Neural progenitor cell (in vitro differentiated cells): ENCODE measurements at regions not wholly inside any gene's neighbourhood (a gene's known extent, or its start where the extent isn't known, plus 50 kb on each side); places are given as distances from the start of the nearest gene placed in this dataset.
"Not testable (repeated sequence)": the region's sequence is repeated elsewhere in the genome, so short reads cannot be mapped to it uniquely, and the experiment has no call there.

Experiments
- DNase-seq: peaks from one replicate; pipeline ENCODE4 v3.0.0-alpha.2; 2016; ENCODE audit warnings: low spot score
- H2AFZ ChIP-seq: fragments of 200-600 bp; sonication (generic); replicated peaks from 2 replicates; pipeline ENCODE4 v1.6.1; 2016; ENCODE audit warnings: antibody characterized with exemption
- H3F3A ChIP-seq: fragments of 200-600 bp; sonication (generic); 2 replicates; pipeline ENCODE4 v1.6.1; 2016; ENCODE audit warnings: antibody characterized with exemption, low read depth
- H3K27ac ChIP-seq: fragments of 200-600 bp; sonication (generic); 2 replicates; pipeline ENCODE4 v1.5.1; 2016; ENCODE audit warnings: mild to moderate bottlenecking
- H3K27me3 ChIP-seq: fragments of 200-600 bp; sonication (generic); 2 replicates; pipeline ENCODE4 v1.6.1; 2016; ENCODE audit warnings: mild to moderate bottlenecking, moderate library complexity
- H3K36me3 ChIP-seq: fragments of 200-600 bp; sonication (generic); 2 replicates; pipeline ENCODE4 v1.5.1; 2016
- H3K4me1 ChIP-seq: fragments of 200-600 bp; sonication (generic); 2 replicates; pipeline ENCODE4 v1.6.1; 2016; ENCODE audit warnings: mixed run types
- H3K4me2 ChIP-seq: fragments of 200-600 bp; sonication (generic); 2 replicates; pipeline ENCODE4 v1.6.1; 2016
- H3K4me3 ChIP-seq: fragments of 200-600 bp; sonication (generic); 2 replicates; pipeline ENCODE4 v1.5.1; 2016
- H3K79me2 ChIP-seq: fragments of 200-600 bp; sonication (generic); 2 replicates; pipeline ENCODE4 v1.6.1; 2016; ENCODE audit warnings: low read depth
- H3K9ac ChIP-seq: fragments of 200-600 bp; sonication (generic); 2 replicates; pipeline ENCODE4 v1.6.1; 2016
- H3K9me3 ChIP-seq: fragments of 200-600 bp; sonication (generic); 2 replicates; pipeline ENCODE4 v1.5.1; 2016; ENCODE audit warnings: low read depth
- H4K20me1 ChIP-seq: fragments of 200-600 bp; sonication (generic); 2 replicates; pipeline ENCODE4 v1.6.1; 2016; ENCODE audit warnings: low read depth
- H3K27ac Mint-ChIP-seq: 3 replicates; pipeline ENCODE4 v1.8.0; 2021; ENCODE audit warnings: mixed read lengths
- H3K27me3 Mint-ChIP-seq: 2 replicates; pipeline ENCODE4 v1.8.0; 2022; ENCODE audit warnings: low read depth, mild to moderate bottlenecking, inconsistent platforms, moderate library complexity, mixed read lengths; ENCODE audit not compliant: insufficient read depth
- H3K36me3 Mint-ChIP-seq: 3 replicates; pipeline ENCODE4 v1.8.0; 2021; ENCODE audit warnings: mixed read lengths
- H3K4me1 Mint-ChIP-seq: 3 replicates; pipeline ENCODE4 v1.8.0; 2021; ENCODE audit warnings: mixed read lengths
- H3K4me3 Mint-ChIP-seq: 3 replicates; pipeline ENCODE4 v1.8.0; 2021; ENCODE audit warnings: mild to moderate bottlenecking, moderate library complexity, mixed read lengths
- H3K9me3 Mint-ChIP-seq: 3 replicates; pipeline ENCODE4 v1.8.0; 2020; ENCODE audit warnings: mixed read lengths
- EZH2 ChIP-seq: fragments of 200-600 bp; sonication (generic); IDR thresholded peaks from 2 replicates; pipeline ENCODE4 v1.6.1; 2017; ENCODE audit warnings: antibody characterized with exemption, mild to moderate bottlenecking, moderate library complexity
- EZH2phosphoT487 ChIP-seq: fragments of 200-600 bp; sonication (generic); IDR thresholded peaks from 2 replicates; pipeline ENCODE4 v1.6.1; 2017; ENCODE audit warnings: antibody characterized with exemption
- TF ChIP-seq, protein P1 (sequence below): fragments of 200-600 bp; sonication (generic); IDR thresholded peaks from 2 replicates; pipeline ENCODE4 v1.5.1; 2017; ENCODE audit warnings: antibody characterized with exemption, mild to moderate bottlenecking

DNA sequence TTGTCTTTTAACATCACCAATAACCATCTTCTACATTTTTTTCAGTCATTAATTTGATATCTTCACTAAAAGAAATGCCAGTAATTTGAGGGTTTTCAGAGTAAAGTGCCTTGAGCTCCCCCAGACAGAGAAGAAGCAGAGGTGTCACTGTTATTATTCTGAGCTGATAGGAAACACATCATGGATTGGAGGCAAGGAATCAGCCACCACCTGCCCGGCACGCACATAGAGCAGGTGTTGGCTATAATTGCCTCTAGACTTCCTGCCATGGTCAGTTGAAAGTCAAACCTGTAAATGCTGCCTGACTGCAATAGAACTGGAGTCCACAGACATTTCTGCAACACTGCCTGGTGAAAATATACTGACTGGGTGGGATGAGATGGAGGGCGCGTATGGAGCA is 776.6 kb downstream of the UQCRFS1 start:
- TF ChIP-seq EZH2phosphoT487 (no peak), EZH2 (no peak)
- TF ChIP-seq, protein P1, sequence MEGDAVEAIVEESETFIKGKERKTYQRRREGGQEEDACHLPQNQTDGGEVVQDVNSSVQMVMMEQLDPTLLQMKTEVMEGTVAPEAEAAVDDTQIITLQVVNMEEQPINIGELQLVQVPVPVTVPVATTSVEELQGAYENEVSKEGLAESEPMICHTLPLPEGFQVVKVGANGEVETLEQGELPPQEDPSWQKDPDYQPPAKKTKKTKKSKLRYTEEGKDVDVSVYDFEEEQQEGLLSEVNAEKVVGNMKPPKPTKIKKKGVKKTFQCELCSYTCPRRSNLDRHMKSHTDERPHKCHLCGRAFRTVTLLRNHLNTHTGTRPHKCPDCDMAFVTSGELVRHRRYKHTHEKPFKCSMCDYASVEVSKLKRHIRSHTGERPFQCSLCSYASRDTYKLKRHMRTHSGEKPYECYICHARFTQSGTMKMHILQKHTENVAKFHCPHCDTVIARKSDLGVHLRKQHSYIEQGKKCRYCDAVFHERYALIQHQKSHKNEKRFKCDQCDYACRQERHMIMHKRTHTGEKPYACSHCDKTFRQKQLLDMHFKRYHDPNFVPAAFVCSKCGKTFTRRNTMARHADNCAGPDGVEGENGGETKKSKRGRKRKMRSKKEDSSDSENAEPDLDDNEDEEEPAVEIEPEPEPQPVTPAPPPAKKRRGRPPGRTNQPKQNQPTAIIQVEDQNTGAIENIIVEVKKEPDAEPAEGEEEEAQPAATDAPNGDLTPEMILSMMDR: no peak
- Mint-ChIP-seq H3K4me3 (no peak overlapping the region), H3K4me1 (no peaks in the 10 kb centered on the region), H3K9me3 (peaks cover 27% of the 10 kb centered on the region), H3K36me3 (no peaks in the 10 kb centered on the region), H3K27ac (no peak overlapping the region), H3K27me3 (peaks cover 10% of the 10 kb centered on the region)
- Histone ChIP-seq H3K4me3 (no peak overlapping the region), H3K4me1 (no peaks in the 10 kb centered on the region), H3K9ac (no peak overlapping the region), H3K4me2 (no peak overlapping the region), H3K27ac (no peak overlapping the region), H3K36me3 (no peaks in the 10 kb centered on the region), H4K20me1 (no peaks in the 10 kb centered on the region), H3K79me2 (no peaks in the 10 kb centered on the region), H2AFZ (no peak overlapping the region), H3K27me3 (no peaks in the 10 kb centered on the region), H3F3A (no peaks in the 10 kb centered on the region), H3K9me3 (no peaks in the 10 kb centered on the region)
- no peak for DNase-seq

DNA sequence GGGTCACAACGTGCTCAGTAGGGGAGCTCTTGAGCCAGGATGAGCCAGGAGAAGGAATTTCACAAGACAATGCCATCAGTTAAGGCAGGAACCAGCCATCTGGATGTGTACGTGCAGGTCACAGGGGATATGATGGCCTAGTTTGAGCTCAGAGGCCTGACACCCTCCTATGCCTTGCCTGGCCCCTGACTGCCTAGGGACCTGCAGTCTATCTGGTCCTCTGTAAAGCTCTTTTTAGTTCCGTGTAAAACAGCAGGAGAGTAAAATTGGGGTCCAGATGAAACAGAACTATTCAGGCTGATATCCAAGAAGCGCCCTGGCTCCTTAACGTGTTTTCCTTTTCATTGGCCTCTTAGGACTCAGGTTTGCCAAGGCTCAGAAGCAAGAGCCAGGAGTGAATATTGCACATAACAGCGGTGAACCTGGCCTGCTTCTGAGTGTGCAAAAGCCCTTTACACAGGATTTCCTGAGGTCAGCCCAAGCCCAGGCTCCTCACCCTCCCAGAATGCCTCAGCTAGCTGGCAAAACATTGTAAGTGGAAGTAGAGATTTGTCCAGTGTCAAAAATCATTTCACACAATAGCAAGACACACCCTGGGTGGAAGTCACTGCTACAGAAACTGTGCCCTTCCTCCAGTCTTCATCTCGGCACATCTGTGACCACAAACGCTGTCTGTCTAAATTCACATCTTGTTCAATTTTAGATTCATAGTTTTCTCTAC is 777.2 kb downstream of the UQCRFS1 start:
- Histone ChIP-seq H3K4me3 (no peak overlapping the region), H3K27ac (no peak overlapping the region), H3F3A (no peaks in the 10 kb centered on the region), H3K79me2 (no peaks in the 10 kb centered on the region), H3K9ac (no peak overlapping the region), H3K9me3 (no peaks in the 10 kb centered on the region), H3K4me1 (no peaks in the 10 kb centered on the region), H3K36me3 (no peaks in the 10 kb centered on the region), H2AFZ (no peak overlapping the region), H4K20me1 (no peaks in the 10 kb centered on the region), H3K4me2 (no peak overlapping the region), H3K27me3 (no peaks in the 10 kb centered on the region)
- Mint-ChIP-seq H3K27ac (no peak overlapping the region), H3K36me3 (no peaks in the 10 kb centered on the region), H3K4me1 (no peaks in the 10 kb centered on the region), H3K4me3 (no peak overlapping the region), H3K27me3 (peaks cover 10% of the 10 kb centered on the region), H3K9me3 (peaks cover 27% of the 10 kb centered on the region)
- no peak for DNase-seq
- TF ChIP-seq EZH2 (no peak), EZH2phosphoT487 (no peak)
- TF ChIP-seq, protein P1: no peak

DNA sequence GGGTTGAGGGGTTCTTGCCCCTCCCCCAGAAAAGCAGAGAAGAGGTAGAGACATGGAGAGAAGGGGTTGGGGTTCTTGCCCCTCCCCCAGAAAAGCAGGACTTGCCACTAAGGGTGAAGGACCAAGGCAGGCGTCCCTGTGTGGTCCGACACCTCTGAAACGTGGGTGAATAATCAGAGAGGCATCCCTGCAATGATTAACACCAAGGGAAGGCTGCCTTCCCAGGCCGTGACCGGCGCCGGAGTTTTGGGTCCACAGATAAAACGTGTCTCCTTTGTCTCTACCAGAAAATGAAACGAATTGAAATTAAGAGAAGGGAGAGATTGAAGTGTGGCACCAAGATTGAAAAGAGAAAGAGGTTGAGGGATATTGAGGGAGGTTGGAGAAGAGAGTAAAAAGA is 778.2 kb downstream of the UQCRFS1 start:
- H3K9ac ChIP-seq, H3K27ac ChIP-seq, H3F3A ChIP-seq, H3K4me3 ChIP-seq, H3K4me1 Mint-ChIP-seq, H3K4me3 Mint-ChIP-seq, H3K27me3 ChIP-seq, H3K4me1 ChIP-seq, H3K79me2 ChIP-seq, H3K36me3 Mint-ChIP-seq, H3K9me3 ChIP-seq, H2AFZ ChIP-seq, H3K27ac Mint-ChIP-seq, DNase-seq, H3K4me2 ChIP-seq, H4K20me1 ChIP-seq, H3K36me3 ChIP-seq: not testable (repeated sequence)
- peaks cover 27% of the 10 kb centered on the region for H3K9me3 Mint-ChIP-seq
- H3K27me3 Mint-ChIP-seq: peaks cover 12% of the 10 kb centered on the region

DNA sequence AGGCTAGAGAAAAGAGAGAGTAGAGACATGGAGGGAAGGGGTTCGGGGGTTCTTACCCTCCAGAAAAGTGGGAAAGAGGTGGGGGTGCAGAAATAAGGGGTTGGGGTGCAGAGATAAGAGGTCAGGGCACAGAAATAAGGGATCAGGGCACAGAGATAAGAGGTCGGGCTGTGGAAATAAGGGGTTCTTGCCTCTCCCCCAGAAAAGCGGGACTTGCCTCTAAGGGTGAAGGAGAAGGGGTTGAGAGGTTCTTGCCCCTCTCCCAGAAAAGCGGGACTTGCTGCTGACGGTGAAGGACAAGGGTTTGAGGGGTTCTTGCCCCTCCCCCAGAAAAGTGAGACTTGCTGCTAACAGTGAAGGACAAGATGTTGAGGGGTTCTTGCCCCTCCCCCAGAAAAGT is 778.6 kb downstream of the UQCRFS1 start:
- H2AFZ ChIP-seq, H3K9ac ChIP-seq, H3K4me2 ChIP-seq, DNase-seq, H3K4me3 Mint-ChIP-seq, H3K4me3 ChIP-seq, H3K27ac Mint-ChIP-seq, H3F3A ChIP-seq, H3K27me3 ChIP-seq, H4K20me1 ChIP-seq, H3K79me2 ChIP-seq, H3K36me3 ChIP-seq, H3K4me1 Mint-ChIP-seq, H3K4me1 ChIP-seq, H3K9me3 ChIP-seq, H3K27ac ChIP-seq, H3K36me3 Mint-ChIP-seq: not testable (repeated sequence)
- Mint-ChIP-seq H3K27me3 (peaks cover 14% of the 10 kb centered on the region), H3K9me3 (peaks cover 27% of the 10 kb centered on the region)

DNA sequence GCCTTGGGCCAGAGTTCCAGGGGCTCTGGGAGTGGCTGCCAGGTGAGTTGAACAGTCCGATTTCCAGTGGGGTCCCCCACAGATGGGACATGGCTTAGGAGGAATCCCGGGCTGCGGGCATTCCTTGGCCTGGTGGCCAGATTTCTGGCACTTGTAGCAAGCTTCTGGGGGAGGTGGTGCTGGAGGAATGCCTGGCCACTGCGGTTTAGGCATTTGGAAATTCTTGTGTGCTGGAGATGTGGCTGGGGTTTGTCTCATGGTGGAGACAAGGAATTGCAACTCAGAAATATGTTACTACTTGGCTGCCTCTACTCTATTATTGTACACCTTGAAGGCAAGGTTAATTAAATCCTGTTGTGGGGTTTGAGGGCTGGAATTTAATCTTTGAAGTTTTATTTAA is 779.8 kb downstream of the UQCRFS1 start:
- H3K27ac ChIP-seq, H3K4me2 ChIP-seq, H3K4me3 Mint-ChIP-seq, H3K4me1 ChIP-seq, H3K27ac Mint-ChIP-seq, H3F3A ChIP-seq, H3K4me3 ChIP-seq, H3K36me3 ChIP-seq, H3K9me3 ChIP-seq, H3K27me3 ChIP-seq, DNase-seq, H3K36me3 Mint-ChIP-seq, H2AFZ ChIP-seq, H3K9ac ChIP-seq, H4K20me1 ChIP-seq, H3K79me2 ChIP-seq, H3K4me1 Mint-ChIP-seq: not testable (repeated sequence)
- Mint-ChIP-seq H3K27me3 (peaks cover 15% of the 10 kb centered on the region), H3K9me3 (peaks cover 27% of the 10 kb centered on the region)
